SIG-M5 treated with dmso at 0.1 percent for 504 hours (cell line): ENCODE measurements at regions not wholly inside any gene's neighbourhood (a gene's known extent, or its start where the extent isn't known, plus 50 kb on each side); places are given as distances from the start of the nearest gene placed in this dataset.
A peak's percentile ranks its signal among the peaks of the same experiment; 100 is the strongest.
"Not testable (repeated sequence)": the region's sequence is repeated elsewhere in the genome, so short reads cannot be mapped to it uniquely, and the experiment has no call there.

Source experiments
- DNase-seq: peaks from one replicate; lab custom pipeline; 2025; ENCODE audit not compliant: unreplicated experiment; lab: John Stamatoyannopoulos, UW

GRCh38 chr7:46079421-46079820 lies 158.3 kb upstream of the IGFBP3 start:
- DNase-seq = no peak

- no peak for DNase-seq
These were observed 155.5 kb upstream of the IGFBP3 start for GRCh38 chr7:46076527-46076926.

- DNase-seq = peak; percentile 65
These were observed 151.7 kb upstream of the IGFBP3 start for GRCh38 chr7:46072722-46073121.

- DNase-seq = peak; percentile 7
These were observed 150.5 kb upstream of the IGFBP3 start for GRCh38 chr7:46071601-46072000.

GRCh38 chr7:46071076-46071475 lies 150.0 kb upstream of the IGFBP3 start:
- DNase-seq = no peak

- DNase-seq = no peak
These were observed 147.1 kb upstream of the IGFBP3 start for GRCh38 chr7:46068159-46068558.

GRCh38 chr7:46059308-46060020 lies 138.4 kb upstream of the IGFBP3 start:
- DNase-seq = no peak

GRCh38 chr7:46058086-46058823 lies 137.2 kb upstream of the IGFBP3 start:
- no peak for DNase-seq

GRCh38 chr7:46054915-46055314 lies 133.8 kb upstream of the IGFBP3 start:
- no peak for DNase-seq

- DNase-seq = no peak
These were observed 133.2 kb upstream of the IGFBP3 start for GRCh38 chr7:46054272-46054671.

- DNase-seq = no peak
These were observed 126.5 kb upstream of the IGFBP3 start for GRCh38 chr7:46047581-46047980.

GRCh38 chr7:46043338-46043737 lies 122.3 kb upstream of the IGFBP3 start:
- DNase-seq = not testable (repeated sequence)

GRCh38 chr7:46039813-46040212 lies 118.7 kb upstream of the IGFBP3 start:
- not testable (repeated sequence) for DNase-seq

- DNase-seq = no peak
These were observed 114.1 kb upstream of the IGFBP3 start for GRCh38 chr7:46035166-46035565.

- no peak for DNase-seq
These were observed 113.1 kb upstream of the IGFBP3 start for GRCh38 chr7:46034056-46034768.

- DNase-seq = no peak
These were observed 112.5 kb upstream of the IGFBP3 start for GRCh38 chr7:46033592-46033991.

- peak; percentile 14 for DNase-seq
These were observed 111.9 kb upstream of the IGFBP3 start for GRCh38 chr7:46032942-46033341.

- DNase-seq = no peak
These were observed 111.3 kb upstream of the IGFBP3 start for GRCh38 chr7:46032353-46032752.

- DNase-seq = no peak
These were observed 108.1 kb upstream of the IGFBP3 start for GRCh38 chr7:46029111-46029704.

GRCh38 chr7:46028246-46028645 lies 107.2 kb upstream of the IGFBP3 start:
- DNase-seq = no peak

- DNase-seq = no peak
These were observed 105.7 kb upstream of the IGFBP3 start for GRCh38 chr7:46026741-46027140.
